Fibroblast of lung (primary cell): ENCODE measurements at regions not wholly inside any gene's neighbourhood (a gene's known extent, or its start where the extent isn't known, plus 50 kb on each side); places are given as distances from the start of the nearest gene placed in this dataset.

ENCODE experiments used
- DNase-seq, 2 donors: peaks; one replicate each; pipeline versions ENCODE4 v3.0.0 to v3.0.0-alpha.2; 2010; ENCODE audit warnings: low read depth in 2 of 2
- H2AFZ ChIP-seq: 2 replicates; pipeline ENCODE4 v1.5.1; 2012; ENCODE audit warnings: low read length, control low read depth, inconsistent platforms
- H3K27ac ChIP-seq: 2 replicates; pipeline ENCODE4 v1.5.1; 2011; ENCODE audit warnings: low read length, control low read depth; ENCODE audit not compliant: insufficient read depth
- H3K27me3 ChIP-seq: 2 replicates; pipeline ENCODE4 v1.5.1; 2011; ENCODE audit warnings: mild to moderate bottlenecking, low read length; ENCODE audit not compliant: control insufficient read depth, insufficient read depth
- H3K36me3 ChIP-seq: 2 replicates; pipeline ENCODE4 v1.5.1; 2011; ENCODE audit warnings: low read length; ENCODE audit not compliant: control insufficient read depth, insufficient read depth
- H3K4me1 ChIP-seq: 2 replicates; pipeline ENCODE4 v1.5.1; 2011; ENCODE audit warnings: low read length; ENCODE audit not compliant: control insufficient read depth, insufficient read depth; ENCODE audit errors: extremely low read depth
- H3K4me2 ChIP-seq: 2 replicates; pipeline ENCODE4 v1.5.1; 2011; ENCODE audit warnings: low read length, control low read depth; ENCODE audit not compliant: insufficient read depth; ENCODE audit errors: extremely low read depth
- H3K4me3 ChIP-seq, 4 experiments: fragments of 200-600 bp in 1 of 4; sonication (generic) in 1 of 4; replicated peaks in 1 of 4; 2 replicates each; pipeline ENCODE4 v1.5.1; 2011 to 2016; ENCODE audit warnings: low read length in 4 of 4, low read depth in 3 of 4, mild to moderate bottlenecking in 3 of 4, control low read depth in 2 of 4, inconsistent platforms in 1 of 4, mixed read lengths in 1 of 4; ENCODE audit not compliant: insufficient read depth in 1 of 4; ENCODE audit errors: control extremely low read depth in 1 of 4
- H3K79me2 ChIP-seq: 2 replicates; pipeline ENCODE4 v1.5.1; 2012; ENCODE audit warnings: mild to moderate bottlenecking, low read length, inconsistent platforms; ENCODE audit not compliant: control insufficient read depth, insufficient read depth
- H3K9ac ChIP-seq: 2 replicates; pipeline ENCODE4 v1.5.1; 2011; ENCODE audit warnings: mild to moderate bottlenecking, low read length, control low read depth; ENCODE audit not compliant: insufficient read depth
- H3K9me3 ChIP-seq: 2 replicates; pipeline ENCODE4 v1.5.1; 2012; ENCODE audit warnings: low read depth, low read length; ENCODE audit not compliant: control insufficient read depth, insufficient read depth
- H4K20me1 ChIP-seq: 2 replicates; pipeline ENCODE4 v1.5.1; 2011; ENCODE audit warnings: low read length; ENCODE audit not compliant: control insufficient read depth, insufficient read depth; ENCODE audit errors: extremely low read depth
- EZH2 ChIP-seq: IDR thresholded peaks from 2 replicates; pipeline ENCODE4 v1.5.1; 2012; ENCODE audit warnings: low read length, control low read depth, mild to moderate bottlenecking; ENCODE audit errors: missing control alignments
- TF ChIP-seq, protein P1 (sequence below), 2 donors: IDR thresholded peaks in 1 of 2; conservative IDR thresholded peaks in 1 of 2; 1 replicate in 1 of 2; 2 replicates in 1 of 2; pipeline ENCODE4 v1.5.1; 2011 to 2012; ENCODE audit warnings: low read length in 2 of 2, control low read depth in 1 of 2, inconsistent platforms in 1 of 2, low read depth in 1 of 2, mild to moderate bottlenecking in 1 of 2

DNA sequence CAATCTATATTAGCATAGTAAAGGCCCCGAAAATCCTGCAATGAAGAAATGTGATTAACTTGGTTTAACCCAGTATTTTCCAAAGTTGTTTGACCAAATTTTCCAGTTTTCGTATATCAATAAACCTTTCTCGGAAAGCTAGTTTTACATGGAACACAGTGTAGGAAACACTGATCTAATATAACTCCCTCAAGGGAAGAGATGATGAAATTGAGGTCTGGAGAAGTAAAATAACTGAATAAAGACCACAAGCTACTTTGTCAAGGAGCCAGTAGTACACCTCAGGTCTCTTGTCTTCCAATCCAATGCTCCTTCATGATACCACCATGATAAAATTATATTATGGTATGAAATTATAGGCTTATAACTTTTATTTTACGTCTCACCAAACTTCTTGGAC is 118.1 kb upstream of the TARS1 start:
- Histone ChIP-seq H3K9ac (no peak overlapping the region), H3K79me2 (no peaks in the 10 kb centered on the region), H3K4me1 (peaks cover 8% of the 10 kb centered on the region), H3K36me3 (no peaks in the 10 kb centered on the region), H3K4me3 (no peak overlapping the region), H3K27ac (no peak overlapping the region), H2AFZ (no peak overlapping the region), H3K4me2 (no peak overlapping the region), H3K9me3 (no peaks in the 10 kb centered on the region), H3K27me3 (no peaks in the 10 kb centered on the region), H4K20me1 (no peaks in the 10 kb centered on the region)
- no peak for DNase-seq
- TF ChIP-seq, protein P1, sequence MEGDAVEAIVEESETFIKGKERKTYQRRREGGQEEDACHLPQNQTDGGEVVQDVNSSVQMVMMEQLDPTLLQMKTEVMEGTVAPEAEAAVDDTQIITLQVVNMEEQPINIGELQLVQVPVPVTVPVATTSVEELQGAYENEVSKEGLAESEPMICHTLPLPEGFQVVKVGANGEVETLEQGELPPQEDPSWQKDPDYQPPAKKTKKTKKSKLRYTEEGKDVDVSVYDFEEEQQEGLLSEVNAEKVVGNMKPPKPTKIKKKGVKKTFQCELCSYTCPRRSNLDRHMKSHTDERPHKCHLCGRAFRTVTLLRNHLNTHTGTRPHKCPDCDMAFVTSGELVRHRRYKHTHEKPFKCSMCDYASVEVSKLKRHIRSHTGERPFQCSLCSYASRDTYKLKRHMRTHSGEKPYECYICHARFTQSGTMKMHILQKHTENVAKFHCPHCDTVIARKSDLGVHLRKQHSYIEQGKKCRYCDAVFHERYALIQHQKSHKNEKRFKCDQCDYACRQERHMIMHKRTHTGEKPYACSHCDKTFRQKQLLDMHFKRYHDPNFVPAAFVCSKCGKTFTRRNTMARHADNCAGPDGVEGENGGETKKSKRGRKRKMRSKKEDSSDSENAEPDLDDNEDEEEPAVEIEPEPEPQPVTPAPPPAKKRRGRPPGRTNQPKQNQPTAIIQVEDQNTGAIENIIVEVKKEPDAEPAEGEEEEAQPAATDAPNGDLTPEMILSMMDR (conservative IDR thresholded peaks at IDR 0.05 in 1 of 2, IDR thresholded peaks at IDR 0.05 in 1 of 2; ENCODE audit: low read depth in 1 of 2, low read length in 2 of 2) = no peak
- no peak for TF ChIP-seq EZH2

- no peak overlapping the region for H2AFZ ChIP-seq
- no peak overlapping the region for H3K4me3 ChIP-seq
- H4K20me1 ChIP-seq = no peaks in the 10 kb centered on the region
- H3K9me3 ChIP-seq = no peaks in the 10 kb centered on the region
- H3K4me1 ChIP-seq = peaks cover 8% of the 10 kb centered on the region
- TF ChIP-seq EZH2 = no peak
- TF ChIP-seq, protein P1 (conservative IDR thresholded peaks at IDR 0.05 in 1 of 2, IDR thresholded peaks at IDR 0.05 in 1 of 2; ENCODE audit: low read depth in 1 of 2, low read length in 2 of 2) = no peak
- H3K79me2 ChIP-seq = no peaks in the 10 kb centered on the region
- no peaks in the 10 kb centered on the region for H3K36me3 ChIP-seq
- no peak overlapping the region for H3K9ac ChIP-seq
- H3K27me3 ChIP-seq = no peaks in the 10 kb centered on the region
- no peak for DNase-seq
- H3K4me2 ChIP-seq = no peak overlapping the region
- no peak overlapping the region for H3K27ac ChIP-seq
Observed at GRCh38 chr5:33324667-33325307, 116.0 kb upstream of the TARS1 start.

GRCh38 chr5:33328818-33329217 is 111.9 kb upstream of the TARS1 start:
- H4K20me1 ChIP-seq = no peaks in the 10 kb centered on the region
- no peak overlapping the region for H3K9ac ChIP-seq
- no peak overlapping the region for H3K27ac ChIP-seq
- no peaks in the 10 kb centered on the region for H3K27me3 ChIP-seq
- H3K4me1 ChIP-seq = no peaks in the 10 kb centered on the region
- no peak overlapping the region for H3K4me2 ChIP-seq
- no peak for TF ChIP-seq EZH2
- TF ChIP-seq, protein P1 (conservative IDR thresholded peaks at IDR 0.05 in 1 of 2, IDR thresholded peaks at IDR 0.05 in 1 of 2; ENCODE audit: low read depth in 1 of 2, low read length in 2 of 2) = no peak
- no peak overlapping the region for H3K4me3 ChIP-seq
- DNase-seq = peak in 1 of 2 donors; percentile 61
- H2AFZ ChIP-seq = no peak overlapping the region
- no peaks in the 10 kb centered on the region for H3K36me3 ChIP-seq
- no peaks in the 10 kb centered on the region for H3K79me2 ChIP-seq
- no peaks in the 10 kb centered on the region for H3K9me3 ChIP-seq
